OCI-LY3 (cell line): ENCODE measurements at regions not wholly inside any gene's neighbourhood (a gene's known extent, or its start where the extent isn't known, plus 50 kb on each side); places are given as distances from the start of the nearest gene placed in this dataset.

ENCODE experiments used
- CTCF ChIP-seq: fragments of 200-600, 300-600 bp; sonication (generic); IDR thresholded peaks from 2 replicates; pipeline ENCODE4 v1.5.1; 2014; ENCODE audit warnings: antibody characterized with exemption, low read length, low read depth
- EZH2phosphoT487 ChIP-seq: fragments of 200-600 bp; shearing (Covaris generic); IDR thresholded peaks from 2 replicates; pipeline ENCODE4 v1.6.1; 2018; ENCODE audit warnings: antibody characterized with exemption, mixed run types, low read depth

DNA sequence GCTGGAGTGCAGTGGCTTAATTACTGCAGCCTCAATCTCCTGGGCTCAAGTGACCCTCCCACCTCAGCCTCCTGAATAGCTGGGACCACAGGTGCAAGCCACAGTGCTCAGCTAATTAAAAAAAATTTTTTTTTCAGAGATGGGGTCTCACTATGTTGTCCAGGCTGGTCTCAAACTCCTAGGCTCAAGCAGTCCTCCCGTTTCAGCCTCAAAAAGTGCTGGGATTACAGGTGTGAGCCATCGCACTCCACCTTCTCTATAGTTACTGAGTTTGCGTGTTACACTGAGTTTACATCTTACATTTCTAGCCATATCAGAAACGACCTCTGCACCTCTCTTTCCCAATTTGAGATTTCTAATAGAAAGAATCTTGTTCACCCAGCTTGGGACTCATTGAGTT lies 53.6 kb upstream of the EML4 start:
- TF ChIP-seq CTCF = no peak
- no peak for TF ChIP-seq EZH2phosphoT487
